ENCODE measurements at regions not wholly inside any gene's neighbourhood (a gene's known extent, or its start where the extent isn't known, plus 50 kb on each side); places are given as distances from the start of the nearest gene placed in this dataset.

- no peak for DNase-seq (ENCODE audit: low read depth, low spot score)
Measured at GRCh38 chr3:71902258-71903111, 117.5 kb upstream of the PROK2 start.

DNA sequence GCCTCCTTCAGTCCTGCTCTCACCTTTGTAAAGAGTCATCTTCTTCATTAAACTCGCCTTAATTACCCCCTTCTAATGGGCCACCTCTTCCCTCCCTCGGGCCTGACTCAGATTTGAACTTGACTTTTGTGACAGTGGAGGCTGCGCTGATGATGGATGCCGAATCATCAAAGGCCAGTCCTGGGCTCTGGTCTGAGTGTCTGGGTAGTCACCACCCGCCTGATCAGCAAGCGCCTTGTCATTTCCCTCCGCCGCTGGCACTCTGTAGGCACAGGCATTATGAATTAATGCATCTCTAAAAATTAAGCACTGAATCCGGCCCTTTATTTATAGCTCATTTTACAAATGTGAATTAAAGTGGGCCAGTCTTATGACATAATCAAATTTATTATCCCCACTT is 116.7 kb upstream of the PROK2 start:
- DNase-seq (ENCODE audit: low read depth, low spot score): no peak

DNA sequence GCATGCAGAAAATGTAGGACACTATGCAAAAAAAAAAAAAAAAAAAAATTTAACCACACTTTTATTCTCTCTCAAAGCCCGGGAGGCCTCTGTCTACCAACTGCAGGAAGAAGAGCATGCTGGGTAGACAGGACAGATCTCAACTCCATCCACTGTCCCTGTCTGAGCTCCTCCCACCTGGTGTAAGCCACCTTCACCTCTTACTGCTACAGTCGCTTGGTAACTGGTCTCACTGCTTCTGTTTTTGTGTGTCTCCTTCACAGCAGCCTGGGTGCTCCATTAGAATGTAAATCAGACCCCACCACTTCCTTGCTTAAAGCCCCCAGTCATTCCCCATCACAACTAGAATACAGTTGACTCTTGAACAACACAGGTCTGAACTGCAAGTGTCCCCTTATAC is 115.1 kb upstream of the PROK2 start:
- DNase-seq (ENCODE audit: low read depth, low spot score): no peak

DNA sequence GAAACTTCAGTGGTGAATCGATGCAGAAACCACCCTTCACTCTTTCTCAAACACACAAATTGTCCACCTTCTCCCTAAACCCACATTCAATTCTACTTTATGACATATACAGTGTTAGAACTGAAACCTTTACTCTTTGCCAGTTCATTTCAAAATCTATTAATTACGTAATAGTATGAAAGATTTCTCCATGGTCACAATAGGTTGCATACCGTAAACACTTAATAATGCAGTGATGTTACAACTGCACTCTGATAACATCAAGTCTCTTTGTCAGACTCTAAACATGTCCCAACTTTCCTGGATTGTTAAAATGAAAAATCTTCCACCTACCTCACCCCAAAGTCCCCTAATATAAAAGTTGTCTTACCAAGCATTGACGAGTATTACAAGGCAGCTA is 111.8 kb upstream of the PROK2 start:
- DNase-seq (ENCODE audit: low read depth, low spot score): no peak

DNA sequence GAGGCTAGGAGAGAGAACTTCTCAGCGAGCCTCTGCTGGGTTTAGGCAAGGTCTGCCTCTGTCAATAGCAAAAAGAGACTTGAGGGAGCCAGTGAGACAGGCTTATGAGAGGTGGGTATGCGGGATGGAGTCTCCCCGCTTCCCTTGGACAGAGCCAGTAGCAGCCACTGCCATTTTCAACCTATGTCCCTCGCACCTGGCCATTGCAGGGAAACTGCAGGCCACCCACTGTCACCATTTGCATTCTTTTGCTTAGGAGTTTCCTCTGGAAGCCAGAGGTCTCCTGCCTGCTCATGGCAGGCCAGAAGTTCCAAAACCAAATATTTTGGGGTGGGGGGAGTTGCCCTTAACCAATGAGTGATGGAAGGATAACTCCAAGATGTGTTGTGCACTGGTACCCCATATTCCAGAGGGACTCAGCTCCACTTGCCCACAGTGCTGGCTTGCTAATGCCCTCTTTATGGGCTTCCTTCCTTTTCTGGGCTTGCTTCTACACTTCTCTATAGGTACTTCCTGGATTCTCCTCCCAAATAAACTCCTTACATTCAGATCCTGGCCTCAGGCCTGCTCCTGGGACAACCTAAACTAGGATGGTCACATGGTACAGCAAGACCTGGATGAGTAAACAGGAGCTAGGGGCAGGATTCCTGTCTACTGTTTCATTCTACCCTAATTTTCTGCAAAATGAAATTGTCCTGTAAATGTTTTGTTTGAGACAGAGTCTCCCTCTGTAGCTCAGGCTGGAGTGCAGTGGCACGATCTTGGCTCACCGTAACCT is 108.9 kb upstream of the PROK2 start:
- DNase-seq (ENCODE audit: low read depth, low spot score): no peak

DNA sequence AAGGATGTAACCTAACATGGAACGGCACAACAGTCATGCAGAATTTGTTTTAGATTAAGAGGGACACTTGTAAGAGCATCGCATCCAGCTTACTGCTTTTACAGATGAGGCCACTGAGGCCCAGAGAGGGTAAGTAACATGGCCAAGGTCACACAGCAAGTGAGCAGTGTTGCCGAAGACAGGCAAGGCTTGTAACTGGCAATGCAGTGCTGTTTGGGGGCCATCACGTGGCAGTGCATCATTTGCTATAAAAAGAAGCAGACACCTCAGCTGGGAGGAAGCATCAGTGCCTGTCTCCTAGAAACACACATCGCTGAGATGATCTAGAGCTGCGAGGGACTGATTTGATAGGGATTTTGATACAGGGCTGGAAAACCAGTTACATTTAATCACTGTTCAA is 108.2 kb upstream of the PROK2 start:
- no peak for DNase-seq (ENCODE audit: low read depth, low spot score)

- DNase-seq (ENCODE audit: low read depth, low spot score): no peak
Measured at GRCh38 chr3:71891483-71891882, 106.5 kb upstream of the PROK2 start.

GRCh38 chr3:71890356-71890931 is 105.5 kb upstream of the PROK2 start:
- no peak for DNase-seq (ENCODE audit: low read depth, low spot score)

- DNase-seq (ENCODE audit: low read depth, low spot score): no peak
Measured at GRCh38 chr3:71887256-71887655, 102.3 kb upstream of the PROK2 start.

DNA sequence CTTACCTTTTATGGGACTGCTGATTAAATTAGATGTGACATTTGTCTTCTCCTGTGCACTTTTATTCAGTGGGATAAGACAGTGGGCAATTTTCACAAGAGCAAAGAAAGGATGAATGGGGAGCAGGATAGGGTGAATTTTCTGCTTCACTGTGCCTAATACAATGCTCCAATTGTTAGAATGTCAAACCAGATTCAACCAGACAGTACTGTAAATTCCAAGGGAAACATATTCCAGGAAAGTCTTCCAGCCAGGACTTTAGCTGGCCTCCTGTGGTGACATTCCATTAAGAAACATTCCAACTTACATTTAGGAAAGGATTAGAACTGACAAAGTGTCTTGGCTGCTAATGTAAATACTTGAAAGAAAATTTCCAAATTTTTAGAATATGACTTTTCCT is 100.1 kb upstream of the PROK2 start:
- DNase-seq (ENCODE audit: low read depth, low spot score): no peak

- no peak for DNase-seq (ENCODE audit: low read depth, low spot score)
Measured at GRCh38 chr3:71881732-71882131, 96.8 kb upstream of the PROK2 start.

GRCh38 chr3:71881041-71881440 is 96.1 kb upstream of the PROK2 start:
- no peak for DNase-seq (ENCODE audit: low read depth, low spot score)

- no peak for DNase-seq (ENCODE audit: low read depth, low spot score)
Measured at GRCh38 chr3:71879089-71879488, 94.1 kb upstream of the PROK2 start.

GRCh38 chr3:71876135-71877105 is 91.5 kb upstream of the PROK2 start:
- no peak for DNase-seq (ENCODE audit: low read depth, low spot score)

DNA sequence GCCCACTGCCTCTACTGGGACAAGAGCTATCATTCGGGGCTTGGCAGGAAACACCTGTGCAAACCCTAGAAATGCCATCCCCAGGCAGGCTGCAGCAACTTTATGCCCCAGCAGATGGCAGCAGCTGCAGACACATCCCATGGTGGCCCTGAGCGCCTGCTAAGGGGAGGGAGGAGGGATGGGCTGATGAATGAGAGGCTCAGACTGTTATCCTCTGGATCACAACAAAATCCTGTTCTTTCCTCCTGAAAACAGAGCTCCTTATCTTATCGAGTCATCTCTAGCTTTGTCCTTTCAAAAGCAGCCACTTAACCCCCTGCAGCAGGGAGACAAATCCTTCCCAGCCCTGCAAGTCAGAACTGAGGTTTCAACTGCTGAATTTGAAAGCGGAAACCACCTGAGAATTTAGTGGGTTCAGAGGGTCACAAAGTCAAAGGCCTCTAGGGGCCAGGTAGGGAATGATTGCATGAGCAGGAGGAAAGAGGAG is 90.6 kb upstream of the PROK2 start:
- DNase-seq (ENCODE audit: low read depth, low spot score): peak; percentile 43

DNA sequence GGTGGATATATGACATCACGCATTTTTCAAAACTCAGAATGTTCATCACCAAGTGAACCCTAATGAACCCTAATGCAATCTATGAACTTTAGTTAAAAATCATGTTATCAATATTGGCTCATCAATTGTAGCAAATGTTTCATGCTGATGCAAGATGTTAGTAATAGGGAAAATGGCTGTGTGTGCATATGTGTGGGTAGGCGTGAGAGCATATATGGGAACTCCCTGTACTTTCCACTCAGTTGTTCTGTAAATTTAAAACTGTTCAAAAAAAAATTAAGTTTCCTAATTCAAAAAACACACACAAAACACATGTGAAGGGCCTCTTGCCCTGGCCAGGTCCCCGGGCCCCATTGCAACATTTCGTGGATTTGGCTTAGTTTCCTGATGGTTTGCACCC is 89.7 kb upstream of the PROK2 start:
- no peak for DNase-seq (ENCODE audit: low read depth, low spot score)

DNA sequence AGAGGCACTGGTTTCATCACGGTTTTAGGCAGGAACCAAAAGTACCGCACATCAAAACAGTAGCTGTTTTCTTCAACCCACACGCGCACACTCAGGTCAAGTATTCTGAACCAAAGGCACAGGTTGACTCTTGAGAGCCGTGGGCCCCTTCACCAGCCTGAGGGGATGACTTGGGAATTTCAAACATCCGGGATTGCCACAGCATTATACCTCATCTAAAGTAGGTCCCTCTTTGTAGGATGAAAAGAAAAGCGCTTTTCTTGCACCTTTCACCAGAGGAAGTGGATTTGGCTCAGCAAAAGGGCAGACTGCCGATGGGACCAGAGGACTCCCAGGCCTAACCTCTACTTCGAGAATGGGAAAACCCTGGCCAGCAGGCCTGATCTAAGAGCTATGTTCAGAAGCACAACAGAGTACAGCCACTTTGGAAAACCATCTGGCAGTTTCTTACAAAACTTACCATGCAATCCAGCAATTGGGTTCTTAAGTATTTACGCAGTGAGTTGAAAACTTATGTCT is 88.2 kb upstream of the PROK2 start:
- DNase-seq (ENCODE audit: low read depth, low spot score): no peak

GRCh38 chr3:71872256-71872655 is 87.3 kb upstream of the PROK2 start:
- no peak for DNase-seq (ENCODE audit: low read depth, low spot score)

- DNase-seq (ENCODE audit: low read depth, low spot score): no peak
Measured at GRCh38 chr3:71870966-71871512, 86.1 kb upstream of the PROK2 start.

DNA sequence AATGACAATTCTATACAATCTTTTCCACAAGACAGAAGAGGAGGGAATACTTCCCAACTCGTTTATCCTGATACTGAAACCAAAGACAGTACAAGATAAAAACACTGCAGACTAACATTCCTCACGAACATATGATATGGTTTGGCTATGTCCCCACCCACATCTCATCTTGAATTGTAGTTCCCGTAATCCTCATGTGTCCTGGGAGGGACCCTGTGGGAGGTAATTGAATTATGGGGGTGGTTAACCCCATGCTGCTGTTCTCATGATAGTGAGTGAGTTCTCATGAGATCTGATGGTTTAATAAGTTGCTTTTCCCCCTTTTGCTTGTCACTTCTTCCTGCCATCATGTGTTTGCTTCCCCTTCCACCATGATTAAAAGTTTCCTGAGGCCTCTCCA is 83.9 kb upstream of the PROK2 start:
- DNase-seq (ENCODE audit: low read depth, low spot score): no peak

DNA sequence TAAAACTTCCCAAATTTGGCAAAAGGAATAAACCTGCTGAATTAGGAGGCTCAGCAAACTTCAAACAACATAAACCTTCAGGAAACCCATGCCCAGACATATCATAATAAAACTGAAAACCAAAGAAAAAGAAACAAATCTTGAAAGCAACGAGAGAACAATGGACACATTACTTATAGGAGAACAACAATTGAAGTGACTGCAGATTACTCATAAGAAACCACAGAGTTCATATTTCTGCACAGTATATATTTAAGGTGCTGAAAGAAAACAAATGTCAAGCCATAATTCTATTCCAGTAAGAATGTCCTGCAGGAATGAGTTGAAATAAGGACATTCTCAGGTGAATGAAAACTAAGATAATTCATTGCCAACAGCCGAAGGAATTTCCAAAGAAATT is 80.8 kb upstream of the PROK2 start:
- no peak for DNase-seq (ENCODE audit: low read depth, low spot score)

All from activated CD4-positive, CD25-positive, alpha-beta regulatory T cell treated with anti-CD3 and anti-CD28 coated beads, Interleukin-2, amount 50 U/mL, for 16 hours (primary cell).